PC-9 (cell line): ENCODE measurements at regions not wholly inside any gene's neighbourhood (a gene's known extent, or its start where the extent isn't known, plus 50 kb on each side); places are given as distances from the start of the nearest gene placed in this dataset.

Source experiments
- EZH2 ChIP-seq: fragments of 200-600 bp; sonication (generic); IDR thresholded peaks from 2 replicates; pipeline ENCODE4 v1.8.0; 2017; ENCODE audit warnings: antibody characterized with exemption, low read depth
- TF ChIP-seq, protein P1 (sequence below): fragments of 200-600 bp; sonication (generic); conservative IDR thresholded peaks from 2 replicates; pipeline ENCODE4 v1.6.1; 2017; ENCODE audit warnings: mixed run types, antibody characterized with exemption, mild to moderate bottlenecking, moderate library complexity

DNA sequence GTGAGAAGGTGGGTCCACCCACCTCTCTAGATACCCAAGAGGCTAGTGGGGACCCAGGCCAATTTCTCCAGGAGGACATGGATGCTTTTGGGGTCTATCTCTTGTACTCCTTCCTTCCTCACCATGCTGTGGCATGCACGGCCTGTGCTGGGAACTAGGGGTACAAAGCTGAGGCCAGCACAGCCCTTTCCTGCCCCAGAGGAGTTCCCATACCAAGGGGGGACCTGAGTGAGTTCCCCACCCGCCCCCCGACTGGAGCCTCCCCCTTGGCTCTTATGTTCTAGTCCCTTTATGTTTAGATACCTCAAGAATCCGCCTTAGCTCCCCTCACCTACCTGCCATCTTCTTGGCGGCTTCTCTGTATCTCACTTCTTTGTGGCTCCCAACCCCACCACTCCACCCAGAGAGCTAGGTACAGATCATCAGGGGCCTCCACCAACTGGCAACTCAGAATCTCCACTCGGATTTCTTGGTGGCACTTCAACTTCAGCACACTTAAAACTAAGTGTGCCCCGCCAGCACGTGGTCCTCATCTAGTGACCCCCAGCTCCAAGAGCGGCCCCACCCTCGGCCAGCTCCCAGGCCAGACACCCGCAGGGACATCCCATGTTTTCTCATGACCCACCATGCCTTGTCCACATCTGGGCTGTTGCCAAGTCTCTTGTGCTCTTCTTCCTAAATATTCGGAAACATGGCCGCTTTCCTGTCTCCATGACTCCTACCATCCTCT lies 115.2 kb upstream of the RTL1 start:
- TF ChIP-seq, protein P1, sequence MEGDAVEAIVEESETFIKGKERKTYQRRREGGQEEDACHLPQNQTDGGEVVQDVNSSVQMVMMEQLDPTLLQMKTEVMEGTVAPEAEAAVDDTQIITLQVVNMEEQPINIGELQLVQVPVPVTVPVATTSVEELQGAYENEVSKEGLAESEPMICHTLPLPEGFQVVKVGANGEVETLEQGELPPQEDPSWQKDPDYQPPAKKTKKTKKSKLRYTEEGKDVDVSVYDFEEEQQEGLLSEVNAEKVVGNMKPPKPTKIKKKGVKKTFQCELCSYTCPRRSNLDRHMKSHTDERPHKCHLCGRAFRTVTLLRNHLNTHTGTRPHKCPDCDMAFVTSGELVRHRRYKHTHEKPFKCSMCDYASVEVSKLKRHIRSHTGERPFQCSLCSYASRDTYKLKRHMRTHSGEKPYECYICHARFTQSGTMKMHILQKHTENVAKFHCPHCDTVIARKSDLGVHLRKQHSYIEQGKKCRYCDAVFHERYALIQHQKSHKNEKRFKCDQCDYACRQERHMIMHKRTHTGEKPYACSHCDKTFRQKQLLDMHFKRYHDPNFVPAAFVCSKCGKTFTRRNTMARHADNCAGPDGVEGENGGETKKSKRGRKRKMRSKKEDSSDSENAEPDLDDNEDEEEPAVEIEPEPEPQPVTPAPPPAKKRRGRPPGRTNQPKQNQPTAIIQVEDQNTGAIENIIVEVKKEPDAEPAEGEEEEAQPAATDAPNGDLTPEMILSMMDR, result no peak
- TF ChIP-seq EZH2, result no peak
